HUES48 (cell line): ENCODE measurements at regions not wholly inside any gene's neighbourhood (a gene's known extent, or its start where the extent isn't known, plus 50 kb on each side); places are given as distances from the start of the nearest gene placed in this dataset.
"Not testable (repeated sequence)": the region's sequence is repeated elsewhere in the genome, so short reads cannot be mapped to it uniquely, and the experiment has no call there.

Experiments
- H3K27ac ChIP-seq: one replicate; pipeline ENCODE4 v1.7.0; 2013; ENCODE audit warnings: low read depth, low read length, inconsistent platforms
- H3K27me3 ChIP-seq: 2 replicates; pipeline ENCODE4 v1.6.1; 2013; ENCODE audit warnings: mild to moderate bottlenecking, low read length; ENCODE audit not compliant: control insufficient read depth, insufficient read depth
- H3K36me3 ChIP-seq: 2 replicates; pipeline ENCODE4 v1.6.1; 2013; ENCODE audit warnings: low read length; ENCODE audit not compliant: control insufficient read depth, insufficient read depth
- H3K4me1 ChIP-seq: 2 replicates; pipeline ENCODE4 v1.6.1; 2013; ENCODE audit warnings: mild to moderate bottlenecking, low read length; ENCODE audit not compliant: control insufficient read depth, insufficient read depth
- H3K4me3 ChIP-seq: 2 replicates; pipeline ENCODE4 v1.5.1; 2013; ENCODE audit warnings: mild to moderate bottlenecking, low read depth, low read length
- H3K9ac ChIP-seq: 2 replicates; pipeline ENCODE4 v1.6.1; 2013; ENCODE audit warnings: mild to moderate bottlenecking, low read depth, low read length, moderate library complexity
- H3K9me3 ChIP-seq: 2 replicates; pipeline ENCODE4 v1.6.1; 2013; ENCODE audit warnings: low read length; ENCODE audit not compliant: control insufficient read depth, insufficient read depth

GRCh38 chr18:23329671-23330070 is 123.4 kb upstream of the RIOK3 start:
- H3K9me3 ChIP-seq, H3K27ac ChIP-seq, H3K9ac ChIP-seq, H3K4me3 ChIP-seq, H3K36me3 ChIP-seq, H3K4me1 ChIP-seq, H3K27me3 ChIP-seq: not testable (repeated sequence)

DNA sequence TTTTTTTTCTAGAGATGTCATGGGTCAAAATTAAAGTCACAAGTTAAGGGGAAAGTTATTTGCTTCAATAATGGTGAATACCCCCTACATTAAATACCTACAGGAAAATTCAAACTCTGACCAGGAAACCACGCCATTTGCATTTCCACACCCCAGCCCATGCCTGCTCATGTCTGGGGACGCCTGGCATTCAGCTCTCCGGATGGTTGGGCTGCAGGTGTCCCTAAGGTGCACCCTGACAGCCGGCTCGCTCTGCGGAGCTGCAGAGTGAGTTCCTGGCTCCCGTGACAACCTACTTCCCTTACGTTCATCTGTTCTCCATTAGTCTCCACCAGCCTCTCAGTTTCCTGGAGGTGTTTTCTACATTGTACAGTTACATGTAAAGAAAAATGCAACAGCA is 122.7 kb upstream of the RIOK3 start:
- H3K4me3 ChIP-seq: no peak overlapping the region
- H3K27me3 ChIP-seq: no peaks in the 10 kb centered on the region; the same call in 1 of the 2 replicates
- peaks cover 2% of the 10 kb centered on the region; the same call in 1 of the 2 replicates for H3K4me1 ChIP-seq
- no peaks in the 10 kb centered on the region for H3K9me3 ChIP-seq
- H3K36me3 ChIP-seq: no peaks in the 10 kb centered on the region
- H3K9ac ChIP-seq: no peak overlapping the region
- H3K27ac ChIP-seq: no peak overlapping the region

- peak overlapping the region; percentile 10 for H3K27ac ChIP-seq
- H3K4me3 ChIP-seq: no peak overlapping the region
- no peaks in the 10 kb centered on the region for H3K36me3 ChIP-seq
- H3K4me1 ChIP-seq: peaks cover 2% of the 10 kb centered on the region; the same call in 1 of the 2 replicates
- no peaks in the 10 kb centered on the region for H3K9me3 ChIP-seq
- H3K27me3 ChIP-seq: no peaks in the 10 kb centered on the region
- H3K9ac ChIP-seq: no peak overlapping the region
Observed at GRCh38 chr18:23331091-23331920, 121.8 kb upstream of the RIOK3 start.

GRCh38 chr18:23332356-23332755 is 120.7 kb upstream of the RIOK3 start:
- H3K4me3 ChIP-seq: no peak overlapping the region
- no peaks in the 10 kb centered on the region for H3K36me3 ChIP-seq
- no peaks in the 10 kb centered on the region for H3K27me3 ChIP-seq
- no peak overlapping the region for H3K27ac ChIP-seq
- peaks cover 2% of the 10 kb centered on the region; the same call in 1 of the 2 replicates for H3K4me1 ChIP-seq
- H3K9ac ChIP-seq: no peak overlapping the region
- no peaks in the 10 kb centered on the region for H3K9me3 ChIP-seq

- no peak overlapping the region for H3K9ac ChIP-seq
Observed at GRCh38 chr18:23333827-23334226, 119.3 kb upstream of the RIOK3 start.

DNA sequence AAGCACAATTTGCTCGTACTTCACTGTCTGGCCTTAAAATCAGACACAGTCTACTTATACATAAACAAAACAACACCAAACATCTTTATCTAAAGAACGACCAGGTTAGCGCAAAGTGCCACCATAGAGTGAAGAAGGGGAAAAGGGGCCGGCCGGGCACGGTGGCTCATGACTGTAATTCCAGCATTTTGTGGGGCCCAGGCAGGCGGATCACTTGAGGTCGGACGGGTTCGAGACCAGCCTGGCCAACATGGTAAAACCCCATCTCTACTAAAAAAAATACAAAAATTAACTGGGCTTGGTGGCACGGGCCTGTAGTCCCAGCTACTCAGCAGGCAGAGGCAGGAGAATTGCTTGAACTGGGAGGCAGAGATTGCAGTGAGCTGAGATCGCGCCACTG is 118.5 kb upstream of the RIOK3 start:
- H3K27me3 ChIP-seq: no peaks in the 10 kb centered on the region
- no peak overlapping the region for H3K27ac ChIP-seq
- no peak overlapping the region for H3K9ac ChIP-seq
- no peaks in the 10 kb centered on the region for H3K36me3 ChIP-seq
- H3K9me3 ChIP-seq: no peaks in the 10 kb centered on the region
- no peak overlapping the region for H3K4me3 ChIP-seq
- peaks cover 2% of the 10 kb centered on the region; the same call in 1 of the 2 replicates for H3K4me1 ChIP-seq

More at GRCh38 chr18:23333827-23334226, 119.3 kb upstream of the RIOK3 start:
- H3K9me3 ChIP-seq: no peaks in the 10 kb centered on the region
- H3K4me3 ChIP-seq: no peak overlapping the region
- H3K27ac ChIP-seq: no peak overlapping the region
- peaks cover 2% of the 10 kb centered on the region; the same call in 1 of the 2 replicates for H3K4me1 ChIP-seq
- no peaks in the 10 kb centered on the region for H3K36me3 ChIP-seq
- H3K27me3 ChIP-seq: no peaks in the 10 kb centered on the region

- Histone ChIP-seq H3K27me3 (no peaks in the 10 kb centered on the region), H3K9me3 (no peaks in the 10 kb centered on the region), H3K4me3 (no peak overlapping the region), H3K36me3 (no peaks in the 10 kb centered on the region), H3K4me1 (peaks cover 2% of the 10 kb centered on the region; the same call in 1 of the 2 replicates), H3K9ac (no peak overlapping the region), H3K27ac (no peak overlapping the region)
Observed at GRCh38 chr18:23336101-23336500, 117.0 kb upstream of the RIOK3 start.

GRCh38 chr18:23337599-23338444 is 115.3 kb upstream of the RIOK3 start:
- Histone ChIP-seq H3K4me1 (no peaks in the 10 kb centered on the region), H3K27me3 (no peaks in the 10 kb centered on the region), H3K4me3 (no peak overlapping the region), H3K36me3 (no peaks in the 10 kb centered on the region), H3K9me3 (no peaks in the 10 kb centered on the region), H3K27ac (no peak overlapping the region), H3K9ac (no peak overlapping the region)

DNA sequence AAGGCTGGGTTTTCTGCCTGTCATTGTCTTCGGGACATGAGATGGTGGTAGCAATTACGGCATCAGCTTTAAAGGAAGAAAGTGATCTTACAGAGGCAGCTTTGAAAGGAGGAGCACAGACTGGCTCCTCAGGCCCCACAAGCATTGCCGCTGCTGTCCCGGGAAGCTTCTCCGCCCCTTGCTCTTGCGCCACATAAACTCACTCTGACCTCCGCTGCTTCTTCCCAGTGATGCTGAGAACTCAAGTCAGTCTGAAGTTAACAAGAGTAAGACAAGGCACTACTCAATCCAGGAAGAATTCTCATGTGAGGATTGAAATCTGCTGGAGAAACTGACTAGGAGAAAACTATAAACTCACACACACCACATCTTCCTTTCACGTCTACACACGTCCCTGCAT is 112.4 kb upstream of the RIOK3 start:
- no peak overlapping the region for H3K4me3 ChIP-seq
- no peaks in the 10 kb centered on the region for H3K4me1 ChIP-seq
- no peak overlapping the region for H3K27ac ChIP-seq
- H3K27me3 ChIP-seq: no peaks in the 10 kb centered on the region
- H3K9ac ChIP-seq: no peak overlapping the region
- H3K36me3 ChIP-seq: no peaks in the 10 kb centered on the region
- H3K9me3 ChIP-seq: no peaks in the 10 kb centered on the region

DNA sequence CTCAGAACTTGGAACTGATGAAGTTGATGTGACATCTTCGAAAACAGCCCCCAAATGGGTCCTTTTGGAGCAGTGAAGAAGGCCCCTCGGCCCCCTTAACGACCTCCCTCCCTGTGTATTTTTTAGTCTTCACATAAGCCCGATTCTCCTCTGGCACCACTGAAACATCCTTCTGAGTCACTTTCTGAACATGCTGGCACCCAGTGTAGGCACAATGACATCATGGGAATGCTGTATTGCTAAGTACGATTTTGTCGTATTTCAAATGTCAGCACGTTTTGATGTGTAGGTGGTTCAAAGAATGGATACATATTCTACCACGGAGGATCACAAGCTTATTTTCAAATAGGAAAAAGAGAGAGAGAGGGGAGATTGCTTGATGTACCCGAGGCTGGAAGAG is 111.7 kb upstream of the RIOK3 start:
- H3K27me3 ChIP-seq: no peaks in the 10 kb centered on the region
- no peak overlapping the region for H3K4me3 ChIP-seq
- no peaks in the 10 kb centered on the region for H3K4me1 ChIP-seq
- no peaks in the 10 kb centered on the region for H3K36me3 ChIP-seq
- no peak overlapping the region for H3K9ac ChIP-seq
- H3K27ac ChIP-seq: no peak overlapping the region
- no peaks in the 10 kb centered on the region for H3K9me3 ChIP-seq

- Histone ChIP-seq H3K9me3 (no peaks in the 10 kb centered on the region), H3K27me3 (no peaks in the 10 kb centered on the region), H3K4me1 (no peaks in the 10 kb centered on the region), H3K4me3 (no peak overlapping the region), H3K27ac (no peak overlapping the region), H3K9ac (no peak overlapping the region), H3K36me3 (no peaks in the 10 kb centered on the region)
Observed at GRCh38 chr18:23341983-23342382, 111.1 kb upstream of the RIOK3 start.
